H9 (cell line): ENCODE measurements at regions not wholly inside any gene's neighbourhood (a gene's known extent, or its start where the extent isn't known, plus 50 kb on each side); places are given as distances from the start of the nearest gene placed in this dataset.

Experiments used
- DNase-seq: peaks from one replicate; pipeline ENCODE4 v3.0.0-alpha.2; 2017
- H2AFZ ChIP-seq: one replicate; pipeline ENCODE4 v1.6.1; 2013; ENCODE audit warnings: mild to moderate bottlenecking, low read length, control low read depth, moderate library complexity
- H2AK5ac ChIP-seq: 2 replicates; pipeline ENCODE4 v1.6.1; 2013; ENCODE audit warnings: low read length, control low read depth, mixed read lengths; ENCODE audit not compliant: insufficient read length
- H2BK120ac ChIP-seq: one replicate; pipeline ENCODE4 v1.6.1; 2013; ENCODE audit warnings: low read depth, mild to moderate bottlenecking, low read length, control low read depth, inconsistent platforms; ENCODE audit not compliant: poor library complexity, severe bottlenecking
- H2BK12ac ChIP-seq: 2 replicates; pipeline ENCODE4 v1.6.1; 2013; ENCODE audit warnings: low read length, control low read depth, mixed read lengths, low read depth; ENCODE audit not compliant: insufficient read length
- H2BK15ac ChIP-seq: 2 replicates; pipeline ENCODE4 v1.6.1; 2013; ENCODE audit warnings: low read depth, low read length, control low read depth
- H2BK20ac ChIP-seq: one replicate; pipeline ENCODE4 v1.6.1; 2013; ENCODE audit warnings: low read depth, mild to moderate bottlenecking, low read length, control low read depth, inconsistent platforms; ENCODE audit not compliant: poor library complexity, severe bottlenecking
- H2BK5ac ChIP-seq: 2 replicates; pipeline ENCODE4 v1.6.1; 2013; ENCODE audit warnings: low read length, control low read depth, mixed read lengths; ENCODE audit not compliant: insufficient read length
- H3K14ac ChIP-seq: 2 replicates; pipeline ENCODE4 v1.6.1; 2013; ENCODE audit warnings: low read length, control low read depth; ENCODE audit not compliant: insufficient read depth
- H3K18ac ChIP-seq: 2 replicates; pipeline ENCODE4 v1.6.1; 2013; ENCODE audit warnings: low read depth, mild to moderate bottlenecking, mixed read lengths, low read length, control low read depth; ENCODE audit not compliant: insufficient read length
- H3K23ac ChIP-seq: 2 replicates; pipeline ENCODE4 v1.6.1; 2013; ENCODE audit warnings: low read length, control low read depth, mixed read lengths, low read depth; ENCODE audit not compliant: insufficient read length
- H3K23me2 ChIP-seq: 2 replicates; pipeline ENCODE4 v1.6.1; 2013; ENCODE audit warnings: low read depth, mild to moderate bottlenecking, mixed read lengths, low read length, control low read depth; ENCODE audit not compliant: insufficient read length, poor library complexity, severe bottlenecking
- H3K27ac ChIP-seq: 2 replicates; pipeline ENCODE4 v1.5.1; 2013; ENCODE audit warnings: low read length, control low read depth, mixed read lengths, low read depth; ENCODE audit not compliant: insufficient read length
- H3K27me3 ChIP-seq: 2 replicates; pipeline ENCODE4 v1.6.1; 2013; ENCODE audit warnings: low read length, control low read depth, inconsistent platforms; ENCODE audit not compliant: insufficient read depth
- H3K4ac ChIP-seq: 2 replicates; pipeline ENCODE4 v1.6.1; 2013; ENCODE audit warnings: low read depth, mild to moderate bottlenecking, control low read depth, inconsistent platforms, low read length, moderate library complexity
- H3K4me1 ChIP-seq: 2 replicates; pipeline ENCODE4 v1.6.1; 2013; ENCODE audit warnings: low read length, control low read depth, inconsistent platforms; ENCODE audit not compliant: insufficient read depth
- H3K4me2 ChIP-seq: 2 replicates; pipeline ENCODE4 v1.6.1; 2013; ENCODE audit warnings: low read length, control low read depth, mixed read lengths; ENCODE audit not compliant: insufficient read length, insufficient read depth
- H3K56ac ChIP-seq: 2 replicates; pipeline ENCODE4 v1.6.1; 2013; ENCODE audit warnings: low read depth, mild to moderate bottlenecking, mixed read lengths, low read length, control low read depth; ENCODE audit not compliant: insufficient read length
- H3K79me1 ChIP-seq: 2 replicates; pipeline ENCODE4 v1.6.1; 2013; ENCODE audit warnings: low read depth, mild to moderate bottlenecking, moderate library complexity, low read length, control low read depth, inconsistent platforms; ENCODE audit not compliant: insufficient read depth, poor library complexity, severe bottlenecking
- H3K79me2 ChIP-seq: 2 replicates; pipeline ENCODE4 v1.6.1; 2013; ENCODE audit warnings: low read length, control low read depth, inconsistent platforms; ENCODE audit not compliant: insufficient read depth
- H3K9ac ChIP-seq: 2 replicates; pipeline ENCODE4 v1.6.1; 2013; ENCODE audit warnings: low read length, control low read depth, mixed read lengths; ENCODE audit not compliant: insufficient read length; ENCODE audit errors: extremely low read depth
- H3K9me3 ChIP-seq: one replicate; pipeline ENCODE4 v1.6.1; 2013; ENCODE audit warnings: low read depth, low read length, inconsistent platforms; ENCODE audit not compliant: control insufficient read depth
- H3T11ph ChIP-seq: one replicate; pipeline ENCODE4 v1.6.1; 2013; ENCODE audit warnings: mild to moderate bottlenecking, low read length, control low read depth, inconsistent platforms
- H4K20me1 ChIP-seq: one replicate; pipeline ENCODE4 v1.6.1; 2013; ENCODE audit not compliant: control insufficient read depth, insufficient read length, insufficient read depth
- H4K5ac ChIP-seq: 2 replicates; pipeline ENCODE4 v1.6.1; 2013; ENCODE audit warnings: low read depth, mild to moderate bottlenecking, mixed read lengths, low read length, control low read depth; ENCODE audit not compliant: insufficient read length
- H4K8ac ChIP-seq: replicated peaks from 2 replicates; pipeline ENCODE4 v1.6.1; 2013; ENCODE audit warnings: low read length, control low read depth, mixed read lengths, low read depth; ENCODE audit not compliant: insufficient read length
- H4K91ac ChIP-seq: 2 replicates; pipeline ENCODE4 v1.6.1; 2013; ENCODE audit warnings: low read depth, mild to moderate bottlenecking, moderate library complexity, mixed read lengths, low read length, control low read depth; ENCODE audit not compliant: insufficient read length
- H3K27ac Mint-ChIP-seq, 3 experiments: 2 replicates in 2 of 3; 3 replicates in 1 of 3; pipeline ENCODE4 v1.8.0; 2020 to 2021; ENCODE audit warnings: mixed read lengths in 3 of 3, mild to moderate bottlenecking in 1 of 3, moderate library complexity in 1 of 3
- H3K27me3 Mint-ChIP-seq: 2 replicates; pipeline ENCODE4 v1.8.0; 2021; ENCODE audit warnings: low read depth, mild to moderate bottlenecking, moderate library complexity, mixed read lengths
- H3K36me3 Mint-ChIP-seq, 3 experiments: 2 replicates in 2 of 3; 3 replicates in 1 of 3; pipeline ENCODE4 v1.8.0; 2020 to 2021; ENCODE audit warnings: low read depth in 3 of 3, mixed read lengths in 3 of 3; ENCODE audit not compliant: insufficient read depth in 1 of 3
- H3K4me1 Mint-ChIP-seq, 2 experiments: 2 replicates each; pipeline ENCODE4 v1.8.0; 2020; ENCODE audit warnings: mixed read lengths in 2 of 2
- H3K4me3 Mint-ChIP-seq, 2 experiments: 2 replicates in 1 of 2; 3 replicates in 1 of 2; pipeline ENCODE4 v1.8.0; 2020 to 2021; ENCODE audit warnings: mild to moderate bottlenecking in 2 of 2, mixed read lengths in 2 of 2, moderate library complexity in 1 of 2
- H3K9me3 Mint-ChIP-seq, 2 experiments: 2 replicates in 1 of 2; 3 replicates in 1 of 2; pipeline ENCODE4 v1.8.0; 2020; ENCODE audit warnings: mild to moderate bottlenecking in 2 of 2, mixed read lengths in 2 of 2, moderate library complexity in 1 of 2
- CTCF ChIP-seq: fragments of 200-600 bp; sonication (generic); conservative IDR thresholded peaks from 3 replicates; pipeline ENCODE4 v1.8.0; 2021; ENCODE audit warnings: antibody characterized with exemption, mild to moderate bottlenecking
- WGBS: extraction: QIAGEN DNeasy Blood & Tissue Kit; methylation state at CpG from one replicate; pipeline ENCODE4 v1.1.7; 2013; ENCODE audit warnings: missing lambda C conversion rate, low lambda C conversion rate, mixed read lengths; ENCODE audit not compliant: insufficient read length; ENCODE audit errors: extremely low coverage; 5-methylcytosine and 5-hydroxymethylcytosine counted together

GRCh38 chr2:122096761-122097160 is 341.3 kb downstream of the TSN start:
- no peaks in the 10 kb centered on the region for H3K79me1 ChIP-seq
- no peak overlapping the region for H4K5ac ChIP-seq
- no peaks in the 10 kb centered on the region for H3K9me3 ChIP-seq
- no peak overlapping the region for H2BK120ac ChIP-seq
- Mint-ChIP-seq H3K27me3 (no peaks in the 10 kb centered on the region), H3K36me3 (peaks cover 0 to 3% (median 0%) of the 10 kb centered on the region in 3 experiments; a peak in 2 of 7 replicates), H3K9me3 (no peaks in the 10 kb centered on the region; a peak in 1 of 5 replicates), H3K4me3 (no peak overlapping the region), H3K4me1 (peaks cover 18 to 22% of the 10 kb centered on the region in 2 experiments), H3K27ac (no peak overlapping the region)
- H3K79me2 ChIP-seq = no peaks in the 10 kb centered on the region
- no peak overlapping the region for H2AFZ ChIP-seq
- H3K9ac ChIP-seq = no peak overlapping the region
- no peak overlapping the region for H3K4me2 ChIP-seq
- H2BK5ac ChIP-seq = no peak overlapping the region
- H4K20me1 ChIP-seq = no peaks in the 10 kb centered on the region
- no peak for DNase-seq
- H3K4me1 ChIP-seq = no peaks in the 10 kb centered on the region
- no peak for TF ChIP-seq CTCF
- H2BK12ac ChIP-seq = no peak overlapping the region
- H3K23me2 ChIP-seq = no peaks in the 10 kb centered on the region
- H3T11ph ChIP-seq = no peak overlapping the region
- H4K91ac ChIP-seq = no peak overlapping the region
- H3K4ac ChIP-seq = no peak overlapping the region
- H3K56ac ChIP-seq = no peak overlapping the region
- H4K8ac ChIP-seq = no peak overlapping the region
- H3K18ac ChIP-seq = no peak overlapping the region
- no peak overlapping the region for H3K27ac ChIP-seq
- no peak overlapping the region for H3K23ac ChIP-seq
- H2BK20ac ChIP-seq = no peak overlapping the region
- no peak overlapping the region for H2BK15ac ChIP-seq
- H3K14ac ChIP-seq = no peak overlapping the region
- whole genome bisulfite sequencing = no CpG with 5 or more reads among the region's 2 CpGs
- H3K27me3 ChIP-seq = no peaks in the 10 kb centered on the region
- no peak overlapping the region for H2AK5ac ChIP-seq
